D721Med (cell line): ENCODE measurements at regions not wholly inside any gene's neighbourhood (a gene's known extent, or its start where the extent isn't known, plus 50 kb on each side); places are given as distances from the start of the nearest gene placed in this dataset.

Experiments
- DNase-seq: peaks from one replicate; pipeline ENCODE4 v3.0.0; 2011; ENCODE audit warnings: low spot score; ENCODE audit not compliant: insufficient read length
- FAIRE-seq: peaks from 2 replicates; lab custom pipeline; 2011; peaks lifted over from hg19 to GRCh38; lab: Jason Lieb, UNC
- TF ChIP-seq, protein P1 (sequence below): IDR thresholded peaks from 2 replicates; pipeline ENCODE4 v1.5.1; 2012; ENCODE audit warnings: mild to moderate bottlenecking, control low read depth; ENCODE audit not compliant: insufficient read depth; ENCODE audit errors: missing control alignments

DNA sequence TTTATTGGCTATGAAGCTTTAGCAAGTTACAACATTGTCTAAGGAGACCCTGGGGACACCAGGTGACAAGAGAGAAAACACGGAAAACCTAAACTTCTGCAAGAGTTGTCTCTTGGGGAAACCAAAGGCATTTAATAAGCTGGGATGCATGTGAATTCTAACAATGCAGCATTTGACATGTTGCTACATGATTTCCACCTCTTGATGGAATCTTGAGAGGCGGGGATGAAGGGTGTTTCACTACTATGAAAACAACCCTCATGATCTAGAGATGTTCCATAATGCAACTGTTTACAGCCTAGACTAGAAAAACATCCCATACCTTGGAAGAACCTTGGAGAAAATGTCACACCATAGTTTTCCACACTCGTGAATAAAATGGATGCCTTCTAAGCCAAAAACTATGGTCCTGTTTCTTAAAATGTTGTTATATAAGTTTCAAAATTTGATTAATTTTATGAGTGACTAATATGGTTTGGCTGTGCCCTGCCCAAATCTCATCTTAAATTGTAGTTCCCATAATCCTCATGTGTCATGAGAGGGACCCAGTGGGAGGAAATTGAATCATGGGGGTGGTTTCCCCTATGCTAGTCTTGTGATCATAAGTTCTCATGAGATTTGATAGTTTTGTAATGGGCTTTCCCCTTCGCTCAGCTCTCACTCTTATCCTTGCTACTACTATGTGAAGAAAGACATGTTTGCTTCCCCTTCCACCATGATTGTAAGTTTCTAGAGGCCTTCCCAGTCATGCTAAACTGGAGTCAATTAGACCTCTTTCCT is 164.6 kb downstream of the TNFSF13B start:
- no peak for DNase-seq
- TF ChIP-seq, protein P1, sequence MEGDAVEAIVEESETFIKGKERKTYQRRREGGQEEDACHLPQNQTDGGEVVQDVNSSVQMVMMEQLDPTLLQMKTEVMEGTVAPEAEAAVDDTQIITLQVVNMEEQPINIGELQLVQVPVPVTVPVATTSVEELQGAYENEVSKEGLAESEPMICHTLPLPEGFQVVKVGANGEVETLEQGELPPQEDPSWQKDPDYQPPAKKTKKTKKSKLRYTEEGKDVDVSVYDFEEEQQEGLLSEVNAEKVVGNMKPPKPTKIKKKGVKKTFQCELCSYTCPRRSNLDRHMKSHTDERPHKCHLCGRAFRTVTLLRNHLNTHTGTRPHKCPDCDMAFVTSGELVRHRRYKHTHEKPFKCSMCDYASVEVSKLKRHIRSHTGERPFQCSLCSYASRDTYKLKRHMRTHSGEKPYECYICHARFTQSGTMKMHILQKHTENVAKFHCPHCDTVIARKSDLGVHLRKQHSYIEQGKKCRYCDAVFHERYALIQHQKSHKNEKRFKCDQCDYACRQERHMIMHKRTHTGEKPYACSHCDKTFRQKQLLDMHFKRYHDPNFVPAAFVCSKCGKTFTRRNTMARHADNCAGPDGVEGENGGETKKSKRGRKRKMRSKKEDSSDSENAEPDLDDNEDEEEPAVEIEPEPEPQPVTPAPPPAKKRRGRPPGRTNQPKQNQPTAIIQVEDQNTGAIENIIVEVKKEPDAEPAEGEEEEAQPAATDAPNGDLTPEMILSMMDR, result no peak
- FAIRE-seq, result no peak

DNA sequence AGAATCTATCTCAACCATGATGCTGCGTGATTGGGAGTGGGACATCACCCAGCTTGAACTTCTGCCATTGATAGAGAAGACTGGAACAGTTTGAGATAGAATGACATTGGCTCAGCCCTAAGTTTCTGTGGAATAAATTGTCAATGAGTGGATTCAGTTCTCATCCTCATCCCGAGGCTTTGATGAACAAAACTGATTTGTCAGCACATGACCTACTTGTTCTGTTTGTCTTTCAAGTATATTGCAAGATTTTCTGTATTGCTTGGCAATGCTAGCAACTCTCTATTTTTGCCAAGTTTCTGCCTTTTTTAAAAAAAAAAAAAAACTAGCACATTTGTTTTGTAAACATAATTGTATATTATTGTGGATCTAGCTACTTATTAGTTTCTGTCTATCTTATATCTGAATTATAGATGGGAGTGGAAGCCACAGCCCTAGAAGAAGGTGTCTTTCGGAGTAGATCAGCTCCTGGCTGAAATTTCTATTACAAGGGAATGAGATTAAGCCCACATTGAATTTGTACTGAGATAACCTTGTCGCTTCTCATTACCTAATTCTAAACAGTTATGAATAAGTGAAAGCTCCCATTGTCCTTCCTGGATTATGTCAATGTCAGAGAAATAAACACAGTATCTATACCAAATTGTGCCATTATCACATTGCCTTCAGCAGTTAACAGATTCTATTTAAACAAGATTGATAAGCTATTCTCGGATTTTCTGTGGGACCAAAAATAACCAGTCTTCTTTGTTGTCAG is 166.1 kb downstream of the TNFSF13B start:
- DNase-seq, result no peak
- FAIRE-seq, result no peak
- TF ChIP-seq, protein P1, result no peak

- FAIRE-seq (no peak), DNase-seq (no peak)
- TF ChIP-seq, protein P1, result no peak
Observed at GRCh38 chr13:108437496-108437895, 168.0 kb downstream of the TNFSF13B start.

- FAIRE-seq (no peak), DNase-seq (no peak)
- TF ChIP-seq, protein P1, result no peak
Observed at GRCh38 chr13:108439556-108439955, 170.0 kb downstream of the TNFSF13B start.

GRCh38 chr13:108444448-108444847 is 174.9 kb downstream of the TNFSF13B start:
- TF ChIP-seq, protein P1, result no peak
- no peak for FAIRE-seq
- no peak for DNase-seq

GRCh38 chr13:108448891-108449290 is 179.4 kb downstream of the TNFSF13B start:
- DNase-seq (no peak), FAIRE-seq (no peak)
- TF ChIP-seq, protein P1, result no peak

- FAIRE-seq, result no peak
- TF ChIP-seq, protein P1, result no peak
- no peak for DNase-seq
Observed at GRCh38 chr13:108451121-108451520, 178.3 kb upstream of the MYO16 start.
